Spleen (tissue), 11 donors: ENCODE measurements at regions not wholly inside any gene's neighbourhood (a gene's known extent, or its start where the extent isn't known, plus 50 kb on each side); places are given as distances from the start of the nearest gene placed in this dataset.

Experiments
- DNase-seq: peaks from one replicate; pipeline ENCODE4 v3.0.0-alpha.2; 2020
- H3K27ac ChIP-seq, 8 donors: fragments of 200-600 bp; sonication (generic) in 7 of 8; 1 replicate in 4 of 8; 2 replicates in 4 of 8; pipeline versions ENCODE4 v1.5.0 to v1.8.0; 2016 to 2021; ENCODE audit warnings: inconsistent platforms in 4 of 8, mild to moderate bottlenecking in 4 of 8, moderate library complexity in 1 of 8
- H3K27me3 ChIP-seq, 7 donors: fragments of 200-600 bp; sonication (generic) in 6 of 7; replicated peaks in 1 of 7; 1 replicate in 4 of 7; 2 replicates in 3 of 7; pipeline versions ENCODE4 v1.5.0 to v1.8.0; 2016 to 2021; ENCODE audit warnings: inconsistent platforms in 3 of 7, mild to moderate bottlenecking in 1 of 7
- H3K36me3 ChIP-seq, 6 donors: fragments of 200-600 bp; sonication (generic) in 5 of 6; 1 replicate in 4 of 6; 2 replicates in 2 of 6; pipeline versions ENCODE4 v1.5.0 to v1.8.0; 2016 to 2021; ENCODE audit warnings: inconsistent platforms in 2 of 6
- H3K4me1 ChIP-seq, 6 donors: fragments of 200-600 bp; sonication (generic) in 5 of 6; 1 replicate in 3 of 6; 2 replicates in 3 of 6; pipeline versions ENCODE4 v1.5.0 to v1.8.0; 2016 to 2021; ENCODE audit warnings: inconsistent platforms in 3 of 6
- H3K4me3 ChIP-seq, 8 donors: fragments of 200-600 bp; sonication (generic) in 7 of 8; 1 replicate in 4 of 8; 2 replicates in 4 of 8; pipeline versions ENCODE4 v1.5.0 to v1.8.0; 2016 to 2021; ENCODE audit warnings: inconsistent platforms in 4 of 8, mild to moderate bottlenecking in 4 of 8, moderate library complexity in 2 of 8
- H3K9me3 ChIP-seq, 8 donors: fragments of 200-600 bp; sonication (generic) in 7 of 8; 1 replicate in 4 of 8; 2 replicates in 4 of 8; pipeline versions ENCODE4 v1.5.0 to v1.8.0; 2016 to 2021; ENCODE audit warnings: inconsistent platforms in 4 of 8
- CTCF ChIP-seq, 11 experiments: fragments of 200-600 bp in 7 of 11; fragments of 450-650 bp in 4 of 11; sonication (generic) in 4 of 11; IDR thresholded peaks in 8 of 11; conservative IDR thresholded peaks in 3 of 11; 1 replicate in 7 of 11; 2 replicates in 4 of 11; pipeline versions ENCODE4 v1.4.0 to v1.8.0; 2016 to 2021; ENCODE audit warnings: antibody characterized with exemption in 11 of 11, inconsistent platforms in 4 of 11, mild to moderate bottlenecking in 1 of 11
- POLR2A ChIP-seq, 3 donors: fragments of 450-650 bp; IDR thresholded peaks; one replicate each; pipeline ENCODE4 v1.5.1; 2017; ENCODE audit warnings: antibody characterized with exemption in 3 of 3, mild to moderate bottlenecking in 1 of 3
- POLR2AphosphoS5 ChIP-seq, 3 donors: sonication (generic); formaldehyde crosslinking; IDR thresholded peaks; one replicate each; pipeline ENCODE4 v1.5.1; 2017; ENCODE audit warnings: antibody characterized with exemption in 3 of 3
- WGBS, 5 donors: extraction: QIAGEN DNeasy Blood & Tissue Kit in 3 of 5; methylation state at CpG; one replicate each; pipeline versions ENCODE4 v1.1.5 to v1.1.7; 2013 to 2018; 5-methylcytosine and 5-hydroxymethylcytosine counted together
- intact Hi-C: fragments of 100-400 bp; cut with DNase I; formaldehyde crosslinking; loops from one replicate; pipeline ENCODE4 v1.15.0; 2023; ENCODE audit warnings: low total_unique reads
- donor health status: healthy with polysubstance abuse.
- donor health status: DM: no; HTN: no; CAD: no; lungs with moderate emphysema.
- donor health status: DM: no; HTN: no; CAD: no.
- donor health status: Bipolar disorder and iron deficiency.
- donor health status: healthy.
- donor health status: DM: no; HTN: no; CAD: no.
- donor health status: DM: yes; HTN: yes; CAD: no.

- intact Hi-C loops: no loop called here
- Histone ChIP-seq H3K27ac (no peak overlapping the region), H3K4me3 (no peak overlapping the region), H3K4me1 (no peaks in the 10 kb centered on the region), H3K9me3 (no peaks in the 10 kb centered on the region), H3K27me3 (peaks cover 0 to 35% (median 0%) of the 10 kb centered on the region in 7 donors), H3K36me3 (no peaks in the 10 kb centered on the region)
- DNase-seq: no peak
- TF ChIP-seq POLR2AphosphoS5 (IDR thresholded peaks at IDR 0.05) (no peak), CTCF (IDR thresholded peaks at IDR 0.05 in 8 of 11, conservative IDR thresholded peaks at IDR 0.05 in 3 of 11) (no peak), POLR2A (IDR thresholded peaks at IDR 0.05) (no peak)
- WGBS, 5 donors: 69 to 90% (median 81%) methylated on average over 2 of the region's 2 CpGs
These were observed 71.9 kb upstream of the PHOX2B start for GRCh38 chr4:41820473-41820872.

GRCh38 chr4:41819621-41820020 is 71.1 kb upstream of the PHOX2B start:
- no peak for DNase-seq
- intact Hi-C loops: no loop called here
- Histone ChIP-seq H3K4me1 (no peaks in the 10 kb centered on the region), H3K27ac (no peak overlapping the region), H3K36me3 (no peaks in the 10 kb centered on the region), H3K4me3 (no peak overlapping the region), H3K9me3 (no peaks in the 10 kb centered on the region), H3K27me3 (peaks cover 0 to 44% (median 0%) of the 10 kb centered on the region in 7 donors)
- no peak for TF ChIP-seq POLR2AphosphoS5 (IDR thresholded peaks at IDR 0.05)
- TF ChIP-seq POLR2A (IDR thresholded peaks at IDR 0.05): no peak
- TF ChIP-seq CTCF (IDR thresholded peaks at IDR 0.05 in 8 of 11, conservative IDR thresholded peaks at IDR 0.05 in 3 of 11): no peak
- 73 to 95% (median 87%) methylated on average over 3 of the region's 3 CpGs for WGBS, 5 donors

GRCh38 chr4:41815473-41815872 is 66.9 kb upstream of the PHOX2B start:
- 66 to 77% (median 73%) methylated on average over 4 of the region's 4 CpGs for WGBS, 5 donors

GRCh38 chr4:41814565-41814964 is 66.0 kb upstream of the PHOX2B start:
- WGBS, 5 donors: 50 to 71% (median 57%) methylated on average over 10 of the region's 10 CpGs
- Histone ChIP-seq H3K27ac (no peak overlapping the region), H3K4me3 (no peak overlapping the region), H3K27me3 (peaks cover 0 to 26% (median 0%) of the 10 kb centered on the region in 7 donors), H3K36me3 (no peaks in the 10 kb centered on the region), H3K9me3 (peaks cover 0 to 10% (median 0%) of the 10 kb centered on the region in 8 donors), H3K4me1 (no peaks in the 10 kb centered on the region)
- TF ChIP-seq CTCF (IDR thresholded peaks at IDR 0.05 in 8 of 11, conservative IDR thresholded peaks at IDR 0.05 in 3 of 11) (no peak), POLR2A (IDR thresholded peaks at IDR 0.05) (no peak), POLR2AphosphoS5 (IDR thresholded peaks at IDR 0.05) (no peak)
- intact Hi-C loops: no loop called here
- DNase-seq: no peak

More at GRCh38 chr4:41815473-41815872, 66.9 kb upstream of the PHOX2B start:
- no peaks in the 10 kb centered on the region for H3K4me1 ChIP-seq
- no peaks in the 10 kb centered on the region for H3K36me3 ChIP-seq
- peaks cover 0 to 10% (median 0%) of the 10 kb centered on the region in 8 donors for H3K9me3 ChIP-seq
- no peak overlapping the region for H3K27ac ChIP-seq
- H3K4me3 ChIP-seq: no peak overlapping the region
- TF ChIP-seq POLR2AphosphoS5 (IDR thresholded peaks at IDR 0.05) (no peak), CTCF (IDR thresholded peaks at IDR 0.05 in 8 of 11, conservative IDR thresholded peaks at IDR 0.05 in 3 of 11) (no peak), POLR2A (IDR thresholded peaks at IDR 0.05) (no peak)
- intact Hi-C loops: no loop called here
- peaks cover 0 to 28% (median 0%) of the 10 kb centered on the region in 7 donors for H3K27me3 ChIP-seq
- no peak for DNase-seq
